ENCODE measurements at regions not wholly inside any gene's neighbourhood (a gene's known extent, or its start where the extent isn't known, plus 50 kb on each side); places are given as distances from the start of the nearest gene placed in this dataset.

- POLR2A ChIA-PET = no interaction called here
- no peaks in the 10 kb centered on the region for H3K36me3 ChIP-seq (replicated peaks in 1 of 2; ENCODE audit: control insufficient read depth in 1 of 2, insufficient read depth in 2 of 2, low read length in 2 of 2)
- CTCF ChIA-PET (ENCODE audit: low intra/inter-chr PET ratio, low total read pairs) = no interaction called here
- H3K4me3 ChIP-seq (replicated peaks in 1 of 3; ENCODE audit: insufficient read depth in 1 of 3, low read depth in 2 of 3, low read length in 3 of 3) = no peak overlapping the region
- no peak for TF ChIP-seq PPARG (CRISPR knock-in tag; conservative IDR thresholded peaks at IDR 0.05)
- no peak for TF ChIP-seq ATF1 (CRISPR knock-in tag; IDR thresholded peaks at IDR 0.05)
- TF ChIP-seq SETDB1 (CRISPR knock-in tag; IDR thresholded peaks at IDR 0.05; ENCODE audit: borderline replicate concordance) = no peak
- TF ChIP-seq ZNF253 (CRISPR knock-in tag; IDR thresholded peaks at IDR 0.05; ENCODE audit: borderline replicate concordance) = no peak
- TF ChIP-seq ZNF496 (CRISPR knock-in tag; IDR thresholded peaks at IDR 0.05; ENCODE audit: insufficient replicate concordance) = no peak
- no peak for DNase-seq (ENCODE audit: low spot score)
- intact Hi-C loops (cut with micrococcal nuclease; ENCODE audit: unreplicated experiment) (no loop called here), in situ Hi-C loops (cut with HindIII; ENCODE audit: extremely low pct_ligation_motif_present, low pct_unique_long_range_greater_than_20kb) (no loop called here)
- BruUV-seq (replicated peaks) = no TSS peak
- H3K79me2 ChIP-seq (ENCODE audit: insufficient read depth, low read length) = no peaks in the 10 kb centered on the region
- no peaks in the 10 kb centered on the region for H4K20me1 ChIP-seq (ENCODE audit: insufficient read depth, low read length)
- 3% methylated on average over 2 of the region's 2 CpGs for WGBS (ENCODE audit: low lambda C conversion rate)
- no peak for ATAC-seq
- H3K9me3 ChIP-seq (ENCODE audit: low read length) = no peaks in the 10 kb centered on the region
- no peaks in the 10 kb centered on the region for H3K27me3 ChIP-seq (ENCODE audit: control insufficient read depth in 1 of 2, insufficient read depth in 2 of 2, low read length in 2 of 2)
- no peak overlapping the region for H2AFZ ChIP-seq (ENCODE audit: low read length)
- H3K4me1 ChIP-seq (ENCODE audit: insufficient read depth, low read length) = no peaks in the 10 kb centered on the region
- no peak overlapping the region for H3K27ac ChIP-seq (ENCODE audit: extremely low read length, insufficient read depth, low read length)
- FAIRE-seq = no peak
- H3K9ac ChIP-seq (ENCODE audit: insufficient read depth, low read depth, low read length) = no peak overlapping the region
- no peak overlapping the region for H3K4me2 ChIP-seq (ENCODE audit: low read depth, low read length)
These were observed 193.8 kb downstream of the BCHE start for GRCh38 chr3:165643425-165643824.

- 26% methylated on average over 4 of the region's 4 CpGs for WGBS (ENCODE audit: low lambda C conversion rate)
- DNase-seq (ENCODE audit: low spot score) (no peak), FAIRE-seq (no peak), ATAC-seq (no peak)
- Histone ChIP-seq H3K9me3 (ENCODE audit: low read length) (no peaks in the 10 kb centered on the region), H3K27me3 (ENCODE audit: control insufficient read depth in 1 of 2, insufficient read depth in 2 of 2, low read length in 2 of 2) (no peaks in the 10 kb centered on the region), H4K20me1 (ENCODE audit: insufficient read depth, low read length) (no peaks in the 10 kb centered on the region), H3K36me3 (replicated peaks in 1 of 2; ENCODE audit: control insufficient read depth in 1 of 2, insufficient read depth in 2 of 2, low read length in 2 of 2) (no peaks in the 10 kb centered on the region), H3K79me2 (ENCODE audit: insufficient read depth, low read length) (no peaks in the 10 kb centered on the region), H3K9ac (ENCODE audit: insufficient read depth, low read depth, low read length) (no peak overlapping the region), H3K4me2 (ENCODE audit: low read depth, low read length) (no peak overlapping the region), H3K4me1 (ENCODE audit: insufficient read depth, low read length) (no peaks in the 10 kb centered on the region), H2AFZ (ENCODE audit: low read length) (no peak overlapping the region), H3K27ac (ENCODE audit: extremely low read length, insufficient read depth, low read length) (no peak overlapping the region), H3K4me3 (replicated peaks in 1 of 3; ENCODE audit: insufficient read depth in 1 of 3, low read depth in 2 of 3, low read length in 3 of 3) (no peak overlapping the region)
- BruUV-seq (replicated peaks) = no TSS peak
- in situ Hi-C loops (cut with HindIII; ENCODE audit: extremely low pct_ligation_motif_present, low pct_unique_long_range_greater_than_20kb) (no loop called here), intact Hi-C loops (cut with micrococcal nuclease; ENCODE audit: unreplicated experiment) (no loop called here)
- ChIA-PET POLR2A (no interaction called here), CTCF (ENCODE audit: low intra/inter-chr PET ratio, low total read pairs) (no interaction called here)
- TF ChIP-seq ATRX (CRISPR knock-in tag; IDR thresholded peaks at IDR 0.05; ENCODE audit: borderline replicate concordance) (no peak), PHF20 (CRISPR knock-in tag; IDR thresholded peaks at IDR 0.05) (no peak), EZH2 (conservative IDR thresholded peaks at IDR 0.05; ENCODE audit: low read depth, low read length) (no peak), NFKB2 (CRISPR knock-in tag; IDR thresholded peaks at IDR 0.05; ENCODE audit: borderline replicate concordance) (no peak)
These were observed 194.3 kb downstream of the BCHE start for GRCh38 chr3:165642761-165643420.
